ENCODE measurements at regions not wholly inside any gene's neighbourhood (a gene's known extent, or its start where the extent isn't known, plus 50 kb on each side); places are given as distances from the start of the nearest gene placed in this dataset.

- H3K4me2 ChIP-seq (ENCODE audit: unreplicated experiment), result no peak overlapping the region
- H2AFZ ChIP-seq, result no peak overlapping the region
- no peaks in the 10 kb centered on the region for H3K79me2 ChIP-seq (ENCODE audit: insufficient read depth)
- 72 to 74% methylated on average over 2 of the region's 2 CpGs for WGBS, 2 experiments (ENCODE audit: low coverage in 1 of 2, low lambda C conversion rate in 2 of 2, missing lambda C conversion rate in 2 of 2)
- no peak overlapping the region for H3K27ac ChIP-seq
- no peaks in the 10 kb centered on the region for H3K27me3 ChIP-seq (replicated peaks; ENCODE audit: insufficient read depth)
- H3K36me3 ChIP-seq (ENCODE audit: low read depth), result no peaks in the 10 kb centered on the region
- H3F3A ChIP-seq (ENCODE audit: insufficient read depth), result no peaks in the 10 kb centered on the region
- no peak overlapping the region for H3K4me3 ChIP-seq
- no peak overlapping the region for H3K9ac ChIP-seq
- no peak for DNase-seq
- H4K20me1 ChIP-seq (ENCODE audit: insufficient read depth), result no peaks in the 10 kb centered on the region
- no peaks in the 10 kb centered on the region for H3K9me2 ChIP-seq (ENCODE audit: insufficient read depth)
- H3K9me3 ChIP-seq (ENCODE audit: low read depth), result no peaks in the 10 kb centered on the region
- in situ Hi-C loops (cut with MboI), result no loop called here
- no peaks in the 10 kb centered on the region for H3K4me1 ChIP-seq (ENCODE audit: insufficient read depth)
- TF ChIP-seq EZH2phosphoT487 (IDR thresholded peaks at IDR 0.05; ENCODE audit: insufficient read depth, low read depth), result no peak
- no peak for TF ChIP-seq EZH2 (IDR thresholded peaks at IDR 0.05; ENCODE audit: insufficient read depth, poor library complexity, severe bottlenecking)
These were observed 154.8 kb upstream of the TFPI start for GRCh38 chr2:187709065-187709464.

GRCh38 chr2:187710791-187711521, 156.7 kb upstream of the TFPI start:
- no peaks in the 10 kb centered on the region for H3K27me3 ChIP-seq (replicated peaks; ENCODE audit: insufficient read depth)
- no peaks in the 10 kb centered on the region for H3F3A ChIP-seq (ENCODE audit: insufficient read depth)
- no peak overlapping the region for H3K27ac ChIP-seq
- TF ChIP-seq EZH2phosphoT487 (IDR thresholded peaks at IDR 0.05; ENCODE audit: insufficient read depth, low read depth) (no peak), EZH2 (IDR thresholded peaks at IDR 0.05; ENCODE audit: insufficient read depth, poor library complexity, severe bottlenecking) (no peak)
- no peak overlapping the region for H3K4me3 ChIP-seq
- DNase-seq, result no peak
- H3K36me3 ChIP-seq (ENCODE audit: low read depth), result no peaks in the 10 kb centered on the region
- no peaks in the 10 kb centered on the region for H3K9me3 ChIP-seq (ENCODE audit: low read depth)
- H2AFZ ChIP-seq, result no peak overlapping the region
- no peaks in the 10 kb centered on the region for H3K4me1 ChIP-seq (ENCODE audit: insufficient read depth)
- H4K20me1 ChIP-seq (ENCODE audit: insufficient read depth), result no peaks in the 10 kb centered on the region
- H3K79me2 ChIP-seq (ENCODE audit: insufficient read depth), result no peaks in the 10 kb centered on the region
- no peaks in the 10 kb centered on the region for H3K9me2 ChIP-seq (ENCODE audit: insufficient read depth)
- H3K9ac ChIP-seq, result no peak overlapping the region
- in situ Hi-C loops (cut with MboI), result no loop called here
- H3K4me2 ChIP-seq (ENCODE audit: unreplicated experiment), result no peak overlapping the region

GRCh38 chr2:187715590-187715989, 161.4 kb upstream of the TFPI start:
- H3F3A ChIP-seq (ENCODE audit: insufficient read depth), result no peaks in the 10 kb centered on the region
- no peaks in the 10 kb centered on the region; the same call in 1 of the 2 replicates for H3K27me3 ChIP-seq (replicated peaks; ENCODE audit: insufficient read depth)
- TF ChIP-seq EZH2phosphoT487 (IDR thresholded peaks at IDR 0.05; ENCODE audit: insufficient read depth, low read depth), result no peak
- TF ChIP-seq EZH2 (IDR thresholded peaks at IDR 0.05; ENCODE audit: insufficient read depth, poor library complexity, severe bottlenecking), result no peak
- no peaks in the 10 kb centered on the region for H3K79me2 ChIP-seq (ENCODE audit: insufficient read depth)
- no peaks in the 10 kb centered on the region for H3K4me1 ChIP-seq (ENCODE audit: insufficient read depth)
- H3K9ac ChIP-seq, result no peak overlapping the region
- H4K20me1 ChIP-seq (ENCODE audit: insufficient read depth), result no peaks in the 10 kb centered on the region
- no peaks in the 10 kb centered on the region for H3K9me2 ChIP-seq (ENCODE audit: insufficient read depth)
- no peak overlapping the region for H3K4me2 ChIP-seq (ENCODE audit: unreplicated experiment)
- H3K9me3 ChIP-seq (ENCODE audit: low read depth), result no peaks in the 10 kb centered on the region
- in situ Hi-C loops (cut with MboI), result no loop called here
- no peak overlapping the region for H3K4me3 ChIP-seq
- no peak overlapping the region for H2AFZ ChIP-seq
- no peaks in the 10 kb centered on the region for H3K36me3 ChIP-seq (ENCODE audit: low read depth)
- no peak overlapping the region for H3K27ac ChIP-seq
- no peak for DNase-seq

GRCh38 chr2:187716301-187716700, 162.1 kb upstream of the TFPI start:
- no peaks in the 10 kb centered on the region for H3K79me2 ChIP-seq (ENCODE audit: insufficient read depth)
- H3K4me3 ChIP-seq, result no peak overlapping the region
- H3K9me2 ChIP-seq (ENCODE audit: insufficient read depth), result no peaks in the 10 kb centered on the region
- H3K9ac ChIP-seq, result no peak overlapping the region
- H2AFZ ChIP-seq, result no peak overlapping the region
- H3F3A ChIP-seq (ENCODE audit: insufficient read depth), result no peaks in the 10 kb centered on the region
- DNase-seq, result no peak
- no peaks in the 10 kb centered on the region; the same call in 1 of the 2 replicates for H3K27me3 ChIP-seq (replicated peaks; ENCODE audit: insufficient read depth)
- no peak overlapping the region for H3K27ac ChIP-seq
- H3K4me1 ChIP-seq (ENCODE audit: insufficient read depth), result no peaks in the 10 kb centered on the region
- 71 to 78% methylated on average over 3 of the region's 3 CpGs for WGBS, 2 experiments (ENCODE audit: low coverage in 1 of 2, low lambda C conversion rate in 2 of 2, missing lambda C conversion rate in 2 of 2)
- H3K36me3 ChIP-seq (ENCODE audit: low read depth), result no peaks in the 10 kb centered on the region
- TF ChIP-seq EZH2phosphoT487 (IDR thresholded peaks at IDR 0.05; ENCODE audit: insufficient read depth, low read depth) (no peak), EZH2 (IDR thresholded peaks at IDR 0.05; ENCODE audit: insufficient read depth, poor library complexity, severe bottlenecking) (no peak)
- in situ Hi-C loops (cut with MboI), result no loop called here
- H3K4me2 ChIP-seq (ENCODE audit: unreplicated experiment), result no peak overlapping the region
- no peaks in the 10 kb centered on the region for H3K9me3 ChIP-seq (ENCODE audit: low read depth)
- no peaks in the 10 kb centered on the region for H4K20me1 ChIP-seq (ENCODE audit: insufficient read depth)

- Histone ChIP-seq H3K4me3 (no peak overlapping the region), H2AFZ (no peak overlapping the region), H3K4me2 (ENCODE audit: unreplicated experiment) (no peak overlapping the region), H3K27ac (no peak overlapping the region), H3K27me3 (replicated peaks; ENCODE audit: insufficient read depth) (no peaks in the 10 kb centered on the region; the same call in 1 of the 2 replicates), H4K20me1 (ENCODE audit: insufficient read depth) (no peaks in the 10 kb centered on the region), H3K36me3 (ENCODE audit: low read depth) (no peaks in the 10 kb centered on the region), H3K4me1 (ENCODE audit: insufficient read depth) (no peaks in the 10 kb centered on the region), H3K79me2 (ENCODE audit: insufficient read depth) (no peaks in the 10 kb centered on the region), H3K9me2 (ENCODE audit: insufficient read depth) (no peaks in the 10 kb centered on the region), H3K9ac (no peak overlapping the region), H3F3A (ENCODE audit: insufficient read depth) (no peaks in the 10 kb centered on the region), H3K9me3 (ENCODE audit: low read depth) (no peaks in the 10 kb centered on the region)
- in situ Hi-C loops (cut with MboI), result no loop called here
- DNase-seq, result no peak
- TF ChIP-seq EZH2phosphoT487 (IDR thresholded peaks at IDR 0.05; ENCODE audit: insufficient read depth, low read depth) (no peak), EZH2 (IDR thresholded peaks at IDR 0.05; ENCODE audit: insufficient read depth, poor library complexity, severe bottlenecking) (no peak)
- whole genome bisulfite sequencing, 2 experiments (ENCODE audit: low coverage in 1 of 2, low lambda C conversion rate in 2 of 2, missing lambda C conversion rate in 2 of 2), result 5 to 19% methylated on average over 1 of the region's 1 CpG
These were observed 163.9 kb upstream of the TFPI start for GRCh38 chr2:187718092-187718491.

Measured in GM23248 (cell line).